PC-9 (cell line): ENCODE measurements at regions not wholly inside any gene's neighbourhood (a gene's known extent, or its start where the extent isn't known, plus 50 kb on each side); places are given as distances from the start of the nearest gene placed in this dataset.

Source experiments
- BruUV-seq: library from RNA; stranded (reverse); fragments of 400-500 nt; replicated peaks from 2 replicates; lab custom pipeline; 2021; lab: Mats Ljungman, UMichigan
- CTCF ChIA-PET: fragments of 300-600 bp; sonication (Branson Sonifier 250); formaldehyde crosslinking; loops from one replicate; lab custom pipeline; 2022; ENCODE audit warnings: antibody characterized with exemption; lab: Charles Lee
- POLR2A ChIA-PET: fragments of 300-600 bp; sonication (Branson Sonifier 250); formaldehyde crosslinking; loops from one replicate; lab custom pipeline; 2022; ENCODE audit warnings: antibody characterized with exemption; ENCODE audit not compliant: unreplicated experiment; lab: Charles Lee
- DNase-seq, 2 experiments: peaks; one replicate each; pipeline versions ENCODE4 v3.0.0 to v3.0.0-alpha.2; 2015 to 2022; ENCODE audit warnings: mixed read lengths in 1 of 2
- H2AFZ ChIP-seq: fragments of 200-600 bp; sonication (generic); 2 replicates; pipeline ENCODE4 v1.8.1; 2017; ENCODE audit warnings: antibody characterized with exemption
- H3F3A ChIP-seq: fragments of 200-600 bp; sonication (generic); 2 replicates; pipeline ENCODE4 v1.8.1; 2017; ENCODE audit warnings: antibody characterized with exemption, mild to moderate bottlenecking, low read depth; ENCODE audit not compliant: insufficient read depth
- H3K27ac ChIP-seq: fragments of 200-600 bp; sonication (generic); 2 replicates; pipeline ENCODE4 v1.6.1; 2016; ENCODE audit warnings: mixed run types
- H3K27me3 ChIP-seq: fragments of 200-600 bp; sonication (generic); 2 replicates; pipeline ENCODE4 v1.6.1; 2016; ENCODE audit warnings: low read depth, mixed run types; ENCODE audit not compliant: insufficient read depth
- H3K36me3 ChIP-seq: fragments of 200-600 bp; sonication (generic); 2 replicates; pipeline ENCODE4 v1.6.1; 2016; ENCODE audit warnings: low read depth, mixed run types
- H3K4me1 ChIP-seq: fragments of 200-600 bp; sonication (generic); replicated peaks from 2 replicates; pipeline ENCODE4 v1.6.1; 2016; ENCODE audit warnings: mixed run types; ENCODE audit not compliant: insufficient read depth
- H3K4me2 ChIP-seq: fragments of 200-600 bp; sonication (generic); 2 replicates; pipeline ENCODE4 v1.6.1; 2017; ENCODE audit warnings: mixed run types
- H3K4me3 ChIP-seq: fragments of 200-600 bp; sonication (generic); 2 replicates; pipeline ENCODE4 v1.6.1; 2016; ENCODE audit warnings: mixed run types
- H3K79me2 ChIP-seq: fragments of 200-600 bp; sonication (generic); 2 replicates; pipeline ENCODE4 v1.6.1; 2017; ENCODE audit warnings: low read depth, mixed run types
- H3K9me2 ChIP-seq: fragments of 200-600 bp; sonication (generic); 2 replicates; pipeline ENCODE4 v1.8.1; 2017; ENCODE audit warnings: mild to moderate bottlenecking; ENCODE audit not compliant: insufficient read depth
- H3K9me3 ChIP-seq: fragments of 200-600 bp; sonication (generic); 2 replicates; pipeline ENCODE4 v1.8.1; 2016; ENCODE audit warnings: low read depth; ENCODE audit not compliant: insufficient read depth
- H4K20me1 ChIP-seq: fragments of 200-600 bp; sonication (generic); 2 replicates; pipeline ENCODE4 v1.8.1; 2017; ENCODE audit not compliant: insufficient read depth
- EZH2 ChIP-seq: fragments of 200-600 bp; sonication (generic); IDR thresholded peaks from 2 replicates; pipeline ENCODE4 v1.8.0; 2017; ENCODE audit warnings: antibody characterized with exemption, low read depth
- intact Hi-C: fragments of 100-400 bp; cut with micrococcal nuclease; formaldehyde crosslinking; loops from one replicate; pipeline ENCODE4 v1.10.0; 2022; ENCODE audit not compliant: unreplicated experiment
- TF ChIP-seq, protein P1 (sequence below): fragments of 200-600 bp; sonication (generic); conservative IDR thresholded peaks from 2 replicates; pipeline ENCODE4 v1.6.1; 2017; ENCODE audit warnings: mixed run types, antibody characterized with exemption, mild to moderate bottlenecking, moderate library complexity

DNA sequence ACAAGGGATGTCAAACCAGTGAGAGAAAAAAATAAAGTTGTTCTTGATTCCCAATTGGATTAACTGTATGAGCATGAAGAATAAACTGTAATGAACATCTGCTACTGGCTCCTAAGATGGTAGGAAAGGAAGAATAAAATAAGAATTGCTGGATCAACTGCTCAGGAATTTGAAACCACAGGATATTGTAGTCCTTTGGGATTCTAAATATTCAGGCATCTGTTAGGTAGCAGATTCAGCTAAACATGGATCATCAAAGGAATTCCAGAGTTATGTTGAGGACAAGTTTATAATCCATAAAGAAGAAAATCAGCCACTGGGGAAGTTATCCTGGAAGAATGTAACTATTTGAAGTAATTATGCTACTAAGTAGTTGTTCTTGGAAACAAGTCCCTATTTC lies 65.8 kb downstream of the ISL1 start:
- no peaks in the 10 kb centered on the region for H3K27me3 ChIP-seq
- H2AFZ ChIP-seq = no peak overlapping the region
- intact Hi-C loops = no loop called here
- DNase-seq = no peak
- H3K4me3 ChIP-seq = no peak overlapping the region
- ChIA-PET POLR2A (no interaction called here), CTCF (no interaction called here)
- H3K4me1 ChIP-seq = no peaks in the 10 kb centered on the region
- H3K36me3 ChIP-seq = no peaks in the 10 kb centered on the region
- H3K27ac ChIP-seq = no peak overlapping the region
- no peaks in the 10 kb centered on the region for H3K9me2 ChIP-seq
- no peak for TF ChIP-seq EZH2
- TF ChIP-seq, protein P1, sequence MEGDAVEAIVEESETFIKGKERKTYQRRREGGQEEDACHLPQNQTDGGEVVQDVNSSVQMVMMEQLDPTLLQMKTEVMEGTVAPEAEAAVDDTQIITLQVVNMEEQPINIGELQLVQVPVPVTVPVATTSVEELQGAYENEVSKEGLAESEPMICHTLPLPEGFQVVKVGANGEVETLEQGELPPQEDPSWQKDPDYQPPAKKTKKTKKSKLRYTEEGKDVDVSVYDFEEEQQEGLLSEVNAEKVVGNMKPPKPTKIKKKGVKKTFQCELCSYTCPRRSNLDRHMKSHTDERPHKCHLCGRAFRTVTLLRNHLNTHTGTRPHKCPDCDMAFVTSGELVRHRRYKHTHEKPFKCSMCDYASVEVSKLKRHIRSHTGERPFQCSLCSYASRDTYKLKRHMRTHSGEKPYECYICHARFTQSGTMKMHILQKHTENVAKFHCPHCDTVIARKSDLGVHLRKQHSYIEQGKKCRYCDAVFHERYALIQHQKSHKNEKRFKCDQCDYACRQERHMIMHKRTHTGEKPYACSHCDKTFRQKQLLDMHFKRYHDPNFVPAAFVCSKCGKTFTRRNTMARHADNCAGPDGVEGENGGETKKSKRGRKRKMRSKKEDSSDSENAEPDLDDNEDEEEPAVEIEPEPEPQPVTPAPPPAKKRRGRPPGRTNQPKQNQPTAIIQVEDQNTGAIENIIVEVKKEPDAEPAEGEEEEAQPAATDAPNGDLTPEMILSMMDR = no peak
- BruUV-seq = no TSS peak
- no peak overlapping the region for H3K4me2 ChIP-seq
- no peaks in the 10 kb centered on the region for H3K79me2 ChIP-seq
- H3K9me3 ChIP-seq = no peaks in the 10 kb centered on the region
- H4K20me1 ChIP-seq = no peaks in the 10 kb centered on the region
- H3F3A ChIP-seq = no peaks in the 10 kb centered on the region

DNA sequence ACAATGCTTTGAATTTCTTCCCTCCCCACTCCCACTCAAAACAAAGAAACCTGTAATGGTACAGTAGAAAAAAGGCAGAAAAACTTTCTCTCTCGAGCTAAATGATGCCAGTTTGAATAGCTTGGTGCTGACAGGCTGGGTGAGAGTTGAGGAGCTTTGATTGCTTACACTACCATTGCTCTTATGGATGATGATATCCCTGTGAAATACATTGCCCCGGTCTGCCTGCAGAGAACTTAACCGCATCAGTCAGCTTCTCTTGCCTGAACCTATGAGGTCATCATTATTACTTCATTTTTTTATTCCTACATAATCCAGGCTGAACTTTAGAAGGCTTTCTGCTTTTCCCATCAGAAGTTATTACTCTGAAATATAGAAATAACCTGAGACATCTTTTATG lies 69.3 kb downstream of the ISL1 start:
- no peaks in the 10 kb centered on the region for H3K27me3 ChIP-seq
- no peak overlapping the region for H2AFZ ChIP-seq
- H3K9me3 ChIP-seq = no peaks in the 10 kb centered on the region
- H4K20me1 ChIP-seq = no peaks in the 10 kb centered on the region
- H3F3A ChIP-seq = no peaks in the 10 kb centered on the region
- DNase-seq = no peak
- no peak overlapping the region for H3K4me3 ChIP-seq
- no peaks in the 10 kb centered on the region for H3K9me2 ChIP-seq
- no peak for TF ChIP-seq EZH2
- TF ChIP-seq, protein P1 = no peak
- no peaks in the 10 kb centered on the region for H3K36me3 ChIP-seq
- H3K79me2 ChIP-seq = no peaks in the 10 kb centered on the region
- ChIA-PET CTCF (no interaction called here), POLR2A (no interaction called here)
- no peak overlapping the region for H3K4me2 ChIP-seq
- no TSS peak for BruUV-seq
- intact Hi-C loops = no loop called here
- H3K27ac ChIP-seq = no peak overlapping the region
- no peaks in the 10 kb centered on the region for H3K4me1 ChIP-seq

DNA sequence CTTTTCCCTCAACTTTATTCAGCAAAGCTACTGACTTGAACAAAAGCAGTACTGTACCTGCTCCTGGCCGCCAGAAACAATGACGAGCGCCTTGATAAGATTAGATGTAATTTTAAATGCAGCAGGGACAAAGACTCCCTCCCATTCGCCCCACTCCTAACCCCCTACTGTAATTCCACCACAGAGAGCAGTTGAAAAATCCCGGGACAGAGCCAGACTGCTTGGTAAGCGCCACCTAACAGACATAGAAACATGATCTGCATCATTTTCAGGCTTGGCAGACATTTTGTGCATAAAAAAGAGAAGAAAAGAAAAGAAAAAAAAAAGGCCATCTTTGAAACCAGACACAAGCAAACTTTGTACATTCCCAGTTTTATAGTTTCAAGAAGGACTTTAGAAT lies 81.9 kb downstream of the ISL1 start:
- TF ChIP-seq EZH2 = no peak
- TF ChIP-seq, protein P1 = no peak
- CTCF ChIA-PET = no interaction called here
- Histone ChIP-seq H3K36me3 (no peaks in the 10 kb centered on the region), H4K20me1 (no peaks in the 10 kb centered on the region), H3K27ac (no peak overlapping the region), H3F3A (no peaks in the 10 kb centered on the region), H3K79me2 (no peaks in the 10 kb centered on the region), H3K9me2 (no peaks in the 10 kb centered on the region), H3K9me3 (no peaks in the 10 kb centered on the region), H3K4me1 (no peaks in the 10 kb centered on the region), H3K4me3 (no peak overlapping the region), H3K27me3 (no peaks in the 10 kb centered on the region), H3K4me2 (no peak overlapping the region), H2AFZ (peak overlapping the region; percentile 58; the same call in 1 of the 2 replicates)
- no peak for DNase-seq
- BruUV-seq = no TSS peak
- intact Hi-C loops = no loop called here
- POLR2A ChIA-PET = no interaction called here
